GM12873 (cell line): ENCODE measurements at regions not wholly inside any gene's neighbourhood (a gene's known extent, or its start where the extent isn't known, plus 50 kb on each side); places are given as distances from the start of the nearest gene placed in this dataset.

ENCODE experiments used
- CTCF ChIP-seq: IDR thresholded peaks from 2 replicates; pipeline ENCODE4 v1.5.1; 2012; ENCODE audit warnings: low read depth, mild to moderate bottlenecking, moderate library complexity, low read length, control low read depth; ENCODE audit not compliant: insufficient read depth; ENCODE audit errors: missing control alignments

- TF ChIP-seq CTCF = no peak
Observed at GRCh38 chr9:92189782-92190535, 74.7 kb upstream of the SPTLC1 start.

GRCh38 chr9:92188969-92189781 is 74.0 kb upstream of the SPTLC1 start:
- no peak for TF ChIP-seq CTCF

- TF ChIP-seq CTCF = no peak
Observed at GRCh38 chr9:92187989-92188714, 72.9 kb upstream of the SPTLC1 start.

GRCh38 chr9:92187390-92187789 is 72.2 kb upstream of the SPTLC1 start:
- TF ChIP-seq CTCF = no peak

- TF ChIP-seq CTCF = no peak
Observed at GRCh38 chr9:92186631-92187030, 71.4 kb upstream of the SPTLC1 start.

- TF ChIP-seq CTCF = no peak
Observed at GRCh38 chr9:92185681-92186080, 70.5 kb upstream of the SPTLC1 start.

- no peak for TF ChIP-seq CTCF
Observed at GRCh38 chr9:92185096-92185495, 69.9 kb upstream of the SPTLC1 start.
